ENCODE measurements at regions not wholly inside any gene's neighbourhood (a gene's known extent, or its start where the extent isn't known, plus 50 kb on each side); places are given as distances from the start of the nearest gene placed in this dataset.

- TF ChIP-seq, protein P1, sequence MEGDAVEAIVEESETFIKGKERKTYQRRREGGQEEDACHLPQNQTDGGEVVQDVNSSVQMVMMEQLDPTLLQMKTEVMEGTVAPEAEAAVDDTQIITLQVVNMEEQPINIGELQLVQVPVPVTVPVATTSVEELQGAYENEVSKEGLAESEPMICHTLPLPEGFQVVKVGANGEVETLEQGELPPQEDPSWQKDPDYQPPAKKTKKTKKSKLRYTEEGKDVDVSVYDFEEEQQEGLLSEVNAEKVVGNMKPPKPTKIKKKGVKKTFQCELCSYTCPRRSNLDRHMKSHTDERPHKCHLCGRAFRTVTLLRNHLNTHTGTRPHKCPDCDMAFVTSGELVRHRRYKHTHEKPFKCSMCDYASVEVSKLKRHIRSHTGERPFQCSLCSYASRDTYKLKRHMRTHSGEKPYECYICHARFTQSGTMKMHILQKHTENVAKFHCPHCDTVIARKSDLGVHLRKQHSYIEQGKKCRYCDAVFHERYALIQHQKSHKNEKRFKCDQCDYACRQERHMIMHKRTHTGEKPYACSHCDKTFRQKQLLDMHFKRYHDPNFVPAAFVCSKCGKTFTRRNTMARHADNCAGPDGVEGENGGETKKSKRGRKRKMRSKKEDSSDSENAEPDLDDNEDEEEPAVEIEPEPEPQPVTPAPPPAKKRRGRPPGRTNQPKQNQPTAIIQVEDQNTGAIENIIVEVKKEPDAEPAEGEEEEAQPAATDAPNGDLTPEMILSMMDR (IDR thresholded peaks at IDR 0.05 in 4 of 5, conservative IDR thresholded peaks at IDR 0.05 in 1 of 5) = no peak
- no peak for TF ChIP-seq POLR2A (IDR thresholded peaks at IDR 0.05)
Observed at GRCh38 chr2:13335862-13336535, 619.3 kb downstream of the TRIB2 start.

Data from gastrocnemius medialis (tissue), 4 donors.